Heart right ventricle (tissue), 16 donors: ENCODE measurements at regions not wholly inside any gene's neighbourhood (a gene's known extent, or its start where the extent isn't known, plus 50 kb on each side); places are given as distances from the start of the nearest gene placed in this dataset.

Experiments
- ATAC-seq, 8 donors: fragments of 200-7000 bp; cut with Tn5 transposase; one replicate each; pipeline ENCODE4 v1.9.1; 2020; ENCODE audit warnings: mild to moderate bottlenecking in 8 of 8, moderate library complexity in 8 of 8, moderate number of reproducible peaks in 1 of 8
- DNase-seq, 2 donors: peaks; one replicate each; pipeline ENCODE4 v3.0.0-alpha.2; 2020
- H3K27ac ChIP-seq, 10 donors: fragments of 200-600 bp; sonication (generic) in 2 of 10; one replicate each; pipeline versions ENCODE4 v1.5.0 to v1.8.0; 2020 to 2022; ENCODE audit warnings: mild to moderate bottlenecking in 3 of 10
- H3K27me3 ChIP-seq, 7 donors: fragments of 200-600 bp; one replicate each; pipeline ENCODE4 v1.8.0; 2021 to 2022; ENCODE audit warnings: mild to moderate bottlenecking in 2 of 7
- H3K36me3 ChIP-seq, 9 donors: fragments of 200-600 bp; sonication (generic) in 1 of 9; one replicate each; pipeline versions ENCODE4 v1.5.0 to v1.8.0; 2020 to 2022; ENCODE audit warnings: mild to moderate bottlenecking in 2 of 9
- H3K4me1 ChIP-seq, 9 donors: fragments of 200-600 bp; sonication (generic) in 1 of 9; one replicate each; pipeline versions ENCODE4 v1.5.0 to v1.8.0; 2020 to 2022; ENCODE audit warnings: mild to moderate bottlenecking in 4 of 9
- H3K4me3 ChIP-seq, 10 donors: fragments of 200-600 bp; sonication (generic) in 2 of 10; one replicate each; pipeline versions ENCODE4 v1.5.0 to v1.8.0; 2020 to 2022; ENCODE audit warnings: mild to moderate bottlenecking in 7 of 10, moderate library complexity in 2 of 10
- H3K9me3 ChIP-seq, 11 donors: fragments of 200-600 bp in 10 of 11; sonication (generic) in 2 of 11; one replicate each; pipeline versions ENCODE4 v1.5.0 to v1.8.0; 2013 to 2022; ENCODE audit warnings: mild to moderate bottlenecking in 2 of 11, control low read depth in 1 of 11, moderate library complexity in 1 of 11
- WGBS, 2 donors: extraction: QIAGEN DNeasy Blood & Tissue Kit; methylation state at CpG; one replicate each; pipeline ENCODE4 v1.1.7; 2013; ENCODE audit warnings: inconsistent platforms in 1 of 2; 5-methylcytosine and 5-hydroxymethylcytosine counted together
- intact Hi-C, 10 donors: fragments of 100-400 bp; cut with DNase I; formaldehyde crosslinking; loops; one replicate each; pipeline versions ENCODE4 v1.11.1 to v1.14.2; 2022
- TF ChIP-seq, protein P1 (sequence below), 9 donors: fragments of 200-600 bp; sonication (generic) in 2 of 9; IDR thresholded peaks; one replicate each; pipeline versions ENCODE4 v1.5.0 to v1.8.0; 2021 to 2022; ENCODE audit warnings: antibody characterized with exemption in 9 of 9, mild to moderate bottlenecking in 5 of 9, moderate library complexity in 1 of 9
- donor health status: Arrhythmogenic right ventricular cardiomyopathy.
- donor health status: ischemic (EF 13 %, LVEDD 7.1; RV severe dilation, severe dysfunction).
- donor health status: healthy with polysubstance abuse.
- donor health status: DM: no; HTN: yes; CAD: no.
- donor health status: DM: no; HTN: no; CAD: no.
- donor health status: ischemic (EF 25% LVEDD 6.9; RV normal size, moderate dysfunction).
- donor health status: ischemic (EF 25% LVEDD 5.7; RV mildly dilated, moderate dysfunction).
- donor health status: healthy.
- donor health status: DM: yes; HTN: yes; CAD: no.
- donor health status: Ischemic cardiomyopathy.
- donor health status: ischemic (EF 35%, LVEDD 5.7; RV mildly dilated, moderate dysfunction).
- donor health status: nonischemic (EF 11% LVEDD 7.7; RV severe dilation, severe dysfunction).
- donor health status: DM: yes; HTN: yes; CAD: no.
- donor health status: PGD.
- donor health status: ischemic (EF 29% LVEDD 5.4; RV normal size, mild dysfunction).
- donor health status: nonischemic (EF 23%, LVEDD 6.1; RV moderate dilation, normal function).

DNA sequence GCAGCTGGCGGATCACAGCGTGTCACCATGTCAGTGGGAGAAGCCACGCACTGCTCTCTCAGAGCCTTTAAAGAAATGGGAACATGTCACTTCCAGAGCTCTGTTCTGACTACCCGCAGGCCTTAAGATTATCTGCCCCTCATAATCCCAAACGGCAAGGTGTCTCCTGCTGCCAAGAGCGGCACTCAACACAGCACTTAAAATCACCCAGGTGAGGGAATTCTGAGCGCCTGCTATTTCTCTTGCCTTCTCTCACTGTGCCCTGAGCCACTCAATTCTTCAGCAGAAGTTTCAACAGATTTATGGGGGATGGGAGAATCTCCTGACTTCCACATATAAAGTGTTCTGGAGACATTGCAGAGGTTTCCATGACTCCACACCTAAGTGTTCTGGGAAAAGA is 137.9 kb downstream of the LMO4 start:
- ATAC-seq (no peak), DNase-seq (no peak)
- intact Hi-C loops, result no loop called here
- H3K9me3 ChIP-seq, result no peaks in the 10 kb centered on the region
- peaks cover 0 to 3% (median 0%) of the 10 kb centered on the region in 9 donors for H3K4me1 ChIP-seq
- H3K4me3 ChIP-seq, result no peak overlapping the region
- TF ChIP-seq, protein P1, sequence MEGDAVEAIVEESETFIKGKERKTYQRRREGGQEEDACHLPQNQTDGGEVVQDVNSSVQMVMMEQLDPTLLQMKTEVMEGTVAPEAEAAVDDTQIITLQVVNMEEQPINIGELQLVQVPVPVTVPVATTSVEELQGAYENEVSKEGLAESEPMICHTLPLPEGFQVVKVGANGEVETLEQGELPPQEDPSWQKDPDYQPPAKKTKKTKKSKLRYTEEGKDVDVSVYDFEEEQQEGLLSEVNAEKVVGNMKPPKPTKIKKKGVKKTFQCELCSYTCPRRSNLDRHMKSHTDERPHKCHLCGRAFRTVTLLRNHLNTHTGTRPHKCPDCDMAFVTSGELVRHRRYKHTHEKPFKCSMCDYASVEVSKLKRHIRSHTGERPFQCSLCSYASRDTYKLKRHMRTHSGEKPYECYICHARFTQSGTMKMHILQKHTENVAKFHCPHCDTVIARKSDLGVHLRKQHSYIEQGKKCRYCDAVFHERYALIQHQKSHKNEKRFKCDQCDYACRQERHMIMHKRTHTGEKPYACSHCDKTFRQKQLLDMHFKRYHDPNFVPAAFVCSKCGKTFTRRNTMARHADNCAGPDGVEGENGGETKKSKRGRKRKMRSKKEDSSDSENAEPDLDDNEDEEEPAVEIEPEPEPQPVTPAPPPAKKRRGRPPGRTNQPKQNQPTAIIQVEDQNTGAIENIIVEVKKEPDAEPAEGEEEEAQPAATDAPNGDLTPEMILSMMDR (IDR thresholded peaks at IDR 0.05), result no peak
- no peak overlapping the region for H3K27ac ChIP-seq
- no peaks in the 10 kb centered on the region for H3K27me3 ChIP-seq
- H3K36me3 ChIP-seq, result no peaks in the 10 kb centered on the region
- 76 to 78% methylated on average over 7 of the region's 7 CpGs for WGBS, 2 donors

DNA sequence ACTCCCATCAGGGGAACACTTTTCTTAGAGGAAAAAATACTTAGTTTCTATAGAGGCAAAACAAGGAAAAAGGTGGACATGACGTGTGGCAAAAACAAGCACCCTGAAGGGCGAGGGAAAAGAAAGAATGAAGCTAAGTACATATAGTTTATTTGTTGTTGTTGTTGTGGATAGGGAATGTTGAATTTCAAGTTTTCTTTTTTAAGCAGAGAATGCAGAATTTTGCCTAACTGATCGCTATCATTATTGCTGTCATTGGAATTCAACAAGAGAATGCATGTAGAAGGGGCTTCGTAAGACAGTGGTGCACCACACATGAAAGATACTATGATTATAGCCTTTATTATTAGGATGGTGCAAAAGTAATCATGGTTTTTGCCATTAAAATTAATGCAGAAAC is 144.0 kb downstream of the LMO4 start:
- 90% methylated on average over 4 of the region's 4 CpGs for WGBS, 2 donors
- Histone ChIP-seq H3K4me3 (no peak overlapping the region), H3K9me3 (no peaks in the 10 kb centered on the region), H3K27me3 (no peaks in the 10 kb centered on the region), H3K27ac (no peak overlapping the region), H3K4me1 (no peaks in the 10 kb centered on the region), H3K36me3 (no peaks in the 10 kb centered on the region)
- DNase-seq (no peak), ATAC-seq (no peak)
- TF ChIP-seq, protein P1 (IDR thresholded peaks at IDR 0.05), result no peak
- intact Hi-C loops, result loop anchor here in 2 of 10 donors (5.0 to 10.0 kb wide), 2 partner anchors 148 to 910 kb away; partner anchors contain the start of gene LMO4 (in 1 of the 2)

DNA sequence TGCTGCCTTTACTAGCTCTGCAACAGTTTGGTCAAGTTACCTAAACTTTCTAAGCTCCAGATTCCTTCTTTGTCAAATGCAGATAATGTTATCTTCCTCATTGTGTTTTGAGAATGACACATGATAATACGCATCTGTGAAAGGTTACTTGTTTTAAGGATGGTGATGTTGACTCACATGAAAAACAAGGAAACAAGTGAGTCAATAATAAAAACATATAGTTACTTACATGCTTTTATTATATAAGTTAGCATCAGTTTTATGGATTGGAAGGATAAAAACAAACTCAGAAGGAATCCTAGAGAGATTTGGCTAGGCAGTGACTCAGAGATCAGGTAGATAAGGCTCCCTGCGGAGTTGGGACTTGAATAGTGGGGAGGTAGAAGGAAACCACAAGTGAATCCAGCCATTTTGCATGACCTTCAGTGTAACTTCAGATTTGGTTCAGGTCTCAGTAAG is 144.6 kb downstream of the LMO4 start:
- DNase-seq (no peak), ATAC-seq (no peak)
- TF ChIP-seq, protein P1 (IDR thresholded peaks at IDR 0.05), result no peak
- Histone ChIP-seq H3K36me3 (no peaks in the 10 kb centered on the region), H3K27me3 (no peaks in the 10 kb centered on the region), H3K27ac (no peak overlapping the region), H3K9me3 (no peaks in the 10 kb centered on the region), H3K4me1 (no peaks in the 10 kb centered on the region), H3K4me3 (no peak overlapping the region)
- WGBS, 2 donors, result 78 to 79% methylated on average over 2 of the region's 2 CpGs
- intact Hi-C loops, result loop anchor here in 2 of 10 donors (5.0 to 10.0 kb wide), 2 partner anchors 148 to 911 kb away; partner anchors contain the start of gene LMO4 (in 1 of the 2)

DNA sequence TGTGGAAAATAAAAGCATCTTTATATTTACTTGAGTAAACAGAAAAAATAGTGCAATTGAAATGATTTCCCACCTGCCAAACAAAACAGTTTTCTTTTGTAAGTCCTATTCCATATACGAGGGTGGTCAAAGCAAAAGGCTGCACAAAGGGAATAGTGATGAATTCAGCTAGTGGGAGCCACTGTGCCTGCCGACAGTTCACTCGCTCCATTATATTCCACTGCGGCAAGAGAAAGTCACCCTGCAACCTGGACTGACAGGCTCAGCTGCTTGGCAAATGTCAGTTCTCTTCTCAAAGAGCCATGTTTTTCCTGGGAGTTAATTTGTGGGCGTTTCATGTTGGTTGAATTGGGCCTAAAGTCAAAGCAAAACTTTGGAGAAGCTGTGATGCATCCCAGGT is 145.4 kb downstream of the LMO4 start:
- Histone ChIP-seq H3K27ac (no peak overlapping the region), H3K4me1 (no peaks in the 10 kb centered on the region), H3K4me3 (no peak overlapping the region), H3K9me3 (no peaks in the 10 kb centered on the region), H3K36me3 (no peaks in the 10 kb centered on the region), H3K27me3 (no peaks in the 10 kb centered on the region)
- ATAC-seq (no peak), DNase-seq (no peak)
- intact Hi-C loops, result loop anchor here in 2 of 10 donors (5.0 to 10.0 kb wide), 2 partner anchors 149 to 912 kb away; partner anchors contain the start of gene LMO4 (in 1 of the 2)
- TF ChIP-seq, protein P1 (IDR thresholded peaks at IDR 0.05), result no peak
- WGBS, 2 donors, result 75 to 80% methylated on average over 5 of the region's 5 CpGs
